B cell (primary cell): ENCODE measurements at regions not wholly inside any gene's neighbourhood (a gene's known extent, or its start where the extent isn't known, plus 50 kb on each side); places are given as distances from the start of the nearest gene placed in this dataset.

Experiments used
- EZH2 ChIP-seq: IDR thresholded peaks from 2 replicates; pipeline ENCODE4 v1.6.1; 2012; ENCODE audit warnings: borderline replicate concordance, low read depth, mild to moderate bottlenecking, moderate library complexity, low read length; ENCODE audit not compliant: insufficient read depth, poor library complexity, severe bottlenecking
- TF ChIP-seq, protein P1 (sequence below): fragments of 200-600 bp; IDR thresholded peaks from one replicate; pipeline ENCODE4 v1.8.0; 2022; ENCODE audit warnings: antibody characterized with exemption, mild to moderate bottlenecking

DNA sequence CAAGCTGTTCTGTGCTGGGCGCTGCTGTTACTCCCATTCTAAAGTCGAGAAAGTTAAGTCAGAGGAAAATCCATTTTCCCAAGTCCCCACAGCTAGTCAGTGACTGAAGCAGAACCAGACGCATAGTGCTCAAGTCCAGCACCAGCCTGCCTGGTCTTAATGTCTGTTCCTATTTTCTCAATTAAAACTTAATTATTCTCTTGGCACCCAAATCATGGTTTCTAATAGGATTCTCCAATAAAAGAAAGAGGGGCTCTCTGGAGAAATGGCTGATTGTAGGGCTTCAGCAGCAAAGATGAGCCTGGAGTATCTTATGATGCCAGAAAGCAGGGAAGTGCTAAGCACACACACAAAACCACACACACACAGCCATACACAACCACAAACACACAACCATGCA lies 531.0 kb upstream of the SALL3 start:
- TF ChIP-seq, protein P1, sequence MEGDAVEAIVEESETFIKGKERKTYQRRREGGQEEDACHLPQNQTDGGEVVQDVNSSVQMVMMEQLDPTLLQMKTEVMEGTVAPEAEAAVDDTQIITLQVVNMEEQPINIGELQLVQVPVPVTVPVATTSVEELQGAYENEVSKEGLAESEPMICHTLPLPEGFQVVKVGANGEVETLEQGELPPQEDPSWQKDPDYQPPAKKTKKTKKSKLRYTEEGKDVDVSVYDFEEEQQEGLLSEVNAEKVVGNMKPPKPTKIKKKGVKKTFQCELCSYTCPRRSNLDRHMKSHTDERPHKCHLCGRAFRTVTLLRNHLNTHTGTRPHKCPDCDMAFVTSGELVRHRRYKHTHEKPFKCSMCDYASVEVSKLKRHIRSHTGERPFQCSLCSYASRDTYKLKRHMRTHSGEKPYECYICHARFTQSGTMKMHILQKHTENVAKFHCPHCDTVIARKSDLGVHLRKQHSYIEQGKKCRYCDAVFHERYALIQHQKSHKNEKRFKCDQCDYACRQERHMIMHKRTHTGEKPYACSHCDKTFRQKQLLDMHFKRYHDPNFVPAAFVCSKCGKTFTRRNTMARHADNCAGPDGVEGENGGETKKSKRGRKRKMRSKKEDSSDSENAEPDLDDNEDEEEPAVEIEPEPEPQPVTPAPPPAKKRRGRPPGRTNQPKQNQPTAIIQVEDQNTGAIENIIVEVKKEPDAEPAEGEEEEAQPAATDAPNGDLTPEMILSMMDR, result no peak
- no peak for TF ChIP-seq EZH2
